GM10266 (cell line): ENCODE measurements at regions not wholly inside any gene's neighbourhood (a gene's known extent, or its start where the extent isn't known, plus 50 kb on each side); places are given as distances from the start of the nearest gene placed in this dataset.

Experiments
- DNase-seq: peaks from one replicate; pipeline ENCODE4 v3.0.0; 2012; ENCODE audit errors: extremely low spot score
- TF ChIP-seq, protein P1 (sequence below): IDR thresholded peaks from 2 replicates; pipeline ENCODE4 v1.5.1; 2012; ENCODE audit warnings: mild to moderate bottlenecking, low read depth; ENCODE audit not compliant: control insufficient read depth, insufficient read depth; ENCODE audit errors: missing control alignments

DNA sequence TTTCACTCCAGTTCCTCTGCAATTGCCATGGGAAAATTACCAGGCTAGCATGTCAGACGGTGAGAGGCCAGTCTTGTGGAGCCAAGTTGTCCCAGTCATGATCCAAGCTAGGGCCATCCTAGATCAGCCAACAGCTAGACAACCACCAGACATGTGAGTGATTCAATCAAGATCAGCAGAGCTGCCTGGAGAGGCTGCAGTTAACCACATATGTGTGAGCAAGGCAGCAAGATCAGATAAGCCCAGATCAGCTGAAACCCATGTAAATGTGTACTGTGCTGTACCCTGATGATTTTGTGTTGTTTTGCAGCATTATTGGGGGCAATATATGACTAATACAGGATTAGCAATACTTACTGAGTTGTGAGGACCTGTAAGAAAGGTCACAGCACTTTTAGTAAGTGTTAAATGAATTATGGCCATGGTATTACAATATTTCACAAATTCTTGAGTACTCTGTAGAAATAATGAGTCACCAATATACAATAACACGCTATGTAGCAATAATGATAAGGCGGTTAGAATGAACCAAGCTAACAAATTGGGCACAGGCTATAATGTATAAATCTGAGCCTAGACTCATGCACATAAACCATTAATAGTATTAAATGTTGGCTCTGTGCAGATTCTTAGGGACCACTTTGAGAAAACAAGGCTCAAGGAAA, 91.4 kb downstream of the SUDS3 start:
- no peak for DNase-seq
- TF ChIP-seq, protein P1, sequence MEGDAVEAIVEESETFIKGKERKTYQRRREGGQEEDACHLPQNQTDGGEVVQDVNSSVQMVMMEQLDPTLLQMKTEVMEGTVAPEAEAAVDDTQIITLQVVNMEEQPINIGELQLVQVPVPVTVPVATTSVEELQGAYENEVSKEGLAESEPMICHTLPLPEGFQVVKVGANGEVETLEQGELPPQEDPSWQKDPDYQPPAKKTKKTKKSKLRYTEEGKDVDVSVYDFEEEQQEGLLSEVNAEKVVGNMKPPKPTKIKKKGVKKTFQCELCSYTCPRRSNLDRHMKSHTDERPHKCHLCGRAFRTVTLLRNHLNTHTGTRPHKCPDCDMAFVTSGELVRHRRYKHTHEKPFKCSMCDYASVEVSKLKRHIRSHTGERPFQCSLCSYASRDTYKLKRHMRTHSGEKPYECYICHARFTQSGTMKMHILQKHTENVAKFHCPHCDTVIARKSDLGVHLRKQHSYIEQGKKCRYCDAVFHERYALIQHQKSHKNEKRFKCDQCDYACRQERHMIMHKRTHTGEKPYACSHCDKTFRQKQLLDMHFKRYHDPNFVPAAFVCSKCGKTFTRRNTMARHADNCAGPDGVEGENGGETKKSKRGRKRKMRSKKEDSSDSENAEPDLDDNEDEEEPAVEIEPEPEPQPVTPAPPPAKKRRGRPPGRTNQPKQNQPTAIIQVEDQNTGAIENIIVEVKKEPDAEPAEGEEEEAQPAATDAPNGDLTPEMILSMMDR = no peak

DNA sequence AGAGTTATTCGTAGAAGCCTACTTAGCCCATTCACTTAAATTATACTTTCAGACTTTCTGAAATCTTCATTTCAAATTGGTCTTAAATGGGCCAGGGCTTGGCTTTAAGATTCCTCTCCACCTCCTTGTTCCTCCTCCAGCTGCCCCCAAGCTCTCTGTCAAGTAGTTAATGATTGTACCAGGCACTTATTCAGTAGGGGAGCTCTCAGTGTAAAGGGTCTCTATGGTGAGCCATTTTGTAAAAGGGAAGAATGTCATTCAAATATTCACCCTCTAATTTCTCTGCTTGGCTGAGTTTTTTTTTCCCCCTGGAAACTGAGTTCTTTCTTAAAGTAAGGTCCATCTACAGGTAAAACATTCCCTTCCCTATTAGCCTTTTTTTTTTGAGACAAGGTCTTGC, 96.6 kb downstream of the SUDS3 start:
- no peak for DNase-seq
- TF ChIP-seq, protein P1 = no peak

DNA sequence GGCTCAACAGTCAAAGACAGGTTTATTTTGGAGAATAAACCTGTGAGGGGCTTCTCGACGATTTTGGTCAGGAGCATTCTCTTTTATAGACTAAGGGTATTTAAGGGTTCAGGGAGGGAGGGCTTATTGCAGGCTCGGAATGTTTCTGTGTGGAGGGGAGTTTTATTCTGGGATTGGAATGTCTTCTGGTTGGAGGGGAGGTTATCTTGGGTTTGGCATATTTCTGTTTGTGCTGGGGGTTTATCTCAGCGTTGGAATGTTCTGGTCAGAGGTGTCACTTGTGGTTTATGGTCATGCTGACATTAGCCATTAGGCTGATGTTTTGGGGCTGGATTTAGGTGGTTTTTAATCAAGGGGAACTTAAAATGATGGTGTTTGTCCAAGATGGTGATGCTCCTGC, 103.9 kb downstream of the SUDS3 start:
- DNase-seq = no peak
- TF ChIP-seq, protein P1 = no peak

DNA sequence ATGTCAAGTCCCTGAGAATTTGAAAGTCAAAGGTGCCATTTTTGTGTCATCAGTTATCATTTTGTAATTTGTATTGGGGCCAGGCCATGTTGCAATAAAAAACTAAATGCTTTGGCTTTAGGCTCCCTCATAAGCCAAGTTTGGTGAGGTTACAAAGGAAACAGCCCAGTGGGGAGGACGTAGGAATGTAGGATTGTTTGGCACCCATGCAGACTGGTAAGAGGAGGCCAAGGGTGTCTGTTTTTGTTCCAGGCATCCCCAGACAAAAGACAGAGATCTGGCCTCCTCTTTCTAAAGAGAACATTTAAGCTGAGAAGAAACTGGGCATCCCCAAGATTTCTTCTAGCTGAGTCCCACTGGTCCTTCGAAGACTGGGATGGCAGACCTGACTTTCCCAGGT, 111.7 kb downstream of the SUDS3 start:
- no peak for DNase-seq

DNA sequence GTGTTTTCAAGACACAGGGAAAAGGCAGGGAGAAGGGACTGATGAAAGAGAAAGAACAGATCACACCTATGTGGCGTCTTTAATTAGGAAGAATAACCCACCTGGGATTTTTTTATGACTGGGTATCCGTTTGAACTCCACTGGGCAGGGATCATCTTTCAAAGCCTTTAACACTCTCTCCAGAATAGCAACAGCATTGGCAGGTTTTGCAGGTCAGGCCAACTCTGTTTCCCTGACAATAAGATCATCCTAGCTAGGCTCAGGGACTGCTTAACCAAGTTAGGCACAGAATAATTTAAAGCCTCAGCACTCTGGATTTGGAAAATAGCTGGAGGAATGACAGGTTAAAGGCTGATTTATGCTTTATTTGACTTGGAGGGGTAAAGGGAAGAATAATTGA, 117.6 kb downstream of the SUDS3 start:
- no peak for DNase-seq

More for the DNA sequence above, 111.7 kb downstream of the SUDS3 start:
- TF ChIP-seq, protein P1 = no peak

DNA sequence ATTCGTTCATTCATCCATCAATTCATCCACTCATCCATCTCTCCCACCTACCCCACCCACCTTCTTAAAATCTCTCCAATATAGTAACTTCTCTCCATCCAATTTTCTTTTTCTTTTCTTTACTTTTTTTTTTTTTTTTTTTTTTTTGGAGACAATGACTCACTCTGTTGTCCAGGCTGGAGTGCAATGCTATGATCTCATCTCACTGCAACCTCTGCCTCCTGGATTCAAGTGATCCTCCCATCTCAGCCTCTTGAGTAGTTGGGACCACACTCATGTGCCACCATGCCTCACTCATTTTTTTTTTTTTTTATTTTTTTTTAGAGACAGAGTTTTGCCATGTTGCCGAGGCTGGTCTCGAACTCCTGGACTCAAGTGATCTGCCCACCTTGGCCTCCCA, 118.4 kb downstream of the SUDS3 start:
- TF ChIP-seq, protein P1 = no peak
- no peak for DNase-seq

More for the DNA sequence above, 117.6 kb downstream of the SUDS3 start:
- TF ChIP-seq, protein P1 = no peak

DNA sequence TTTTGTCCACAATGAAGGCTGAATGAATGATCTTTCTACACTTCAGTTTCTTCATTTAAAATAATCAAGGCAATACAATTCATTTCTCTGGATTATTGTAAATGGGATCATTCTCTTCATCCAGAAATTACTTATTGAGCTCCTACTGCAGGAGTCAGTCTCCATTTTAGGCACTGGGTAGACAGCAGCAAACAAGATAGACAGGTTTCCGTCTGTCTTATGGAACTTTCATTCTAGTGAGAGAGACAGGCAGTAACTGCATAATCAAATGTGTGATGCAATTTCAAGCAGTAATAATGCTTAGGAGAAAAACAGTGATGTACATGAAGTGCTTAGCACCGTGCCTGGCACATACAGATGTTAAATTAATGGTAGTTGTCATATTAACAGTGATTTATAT, 118.9 kb downstream of the SUDS3 start:
- DNase-seq = no peak
- TF ChIP-seq, protein P1 = no peak
